Right renal pelvis (tissue), 4 donors: ENCODE measurements at regions not wholly inside any gene's neighbourhood (a gene's known extent, or its start where the extent isn't known, plus 50 kb on each side); places are given as distances from the start of the nearest gene placed in this dataset.
A peak's percentile ranks its signal among the peaks of the same experiment; 100 is the strongest.
"Not testable (repeated sequence)": the region's sequence is repeated elsewhere in the genome, so short reads cannot be mapped to it uniquely, and the experiment has no call there.

Experiments used
- DNase-seq, 4 donors: peaks; one replicate each; pipeline ENCODE4 v3.0.0-alpha.2; 2013; ENCODE audit warnings: low read depth in 4 of 4, low spot score in 3 of 4, missing footprints in 1 of 4

DNA sequence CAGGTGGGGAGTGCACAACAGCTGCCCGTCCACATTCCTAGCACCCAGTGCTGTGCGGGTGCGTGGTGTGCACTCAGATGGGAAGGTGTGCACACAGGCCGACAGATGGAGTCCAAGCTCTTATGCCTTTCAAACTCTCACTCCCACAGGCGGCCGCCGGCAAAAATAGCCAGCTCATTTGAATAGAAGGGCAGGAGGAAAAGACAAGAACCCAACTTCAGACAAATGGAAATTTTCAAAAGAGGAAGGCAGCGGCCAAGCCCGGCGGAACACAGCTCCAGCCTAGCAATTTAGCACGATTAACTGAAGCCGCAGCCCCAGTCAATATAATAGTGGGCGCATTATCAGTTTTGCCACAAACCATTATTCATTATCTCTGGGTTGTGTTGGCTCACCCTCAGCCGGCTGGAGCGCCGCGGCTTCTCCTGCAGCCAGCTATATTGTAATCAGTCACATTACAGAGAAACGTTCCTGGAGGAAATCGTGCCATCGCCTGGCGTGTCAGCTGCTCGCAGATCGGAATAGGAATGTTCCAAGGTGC lies 103.9 kb upstream of the SEC14L1 start:
- DNase-seq, result peak in 3 of 4 donors; percentile 18 to 28 (median 22)

DNA sequence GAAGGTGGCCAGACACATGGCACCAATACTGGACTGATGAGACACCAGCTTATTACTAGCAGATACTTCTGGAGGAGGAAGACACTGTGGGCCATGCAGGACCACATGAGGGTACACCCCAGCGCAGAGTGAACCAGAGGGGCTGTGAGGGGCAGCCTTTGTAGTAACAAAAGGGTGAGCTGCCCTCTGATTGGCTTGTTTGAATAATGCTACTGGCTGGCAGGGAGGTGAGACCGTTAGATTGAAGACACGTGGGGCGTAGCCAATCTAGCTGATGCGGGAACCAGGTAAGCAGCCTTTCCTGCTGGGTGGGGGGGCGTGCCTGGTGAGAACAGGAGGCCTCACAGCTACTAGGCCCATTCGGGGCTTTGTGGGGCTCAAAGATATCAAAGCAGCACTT lies 102.8 kb upstream of the SEC14L1 start:
- DNase-seq, result no peak

DNA sequence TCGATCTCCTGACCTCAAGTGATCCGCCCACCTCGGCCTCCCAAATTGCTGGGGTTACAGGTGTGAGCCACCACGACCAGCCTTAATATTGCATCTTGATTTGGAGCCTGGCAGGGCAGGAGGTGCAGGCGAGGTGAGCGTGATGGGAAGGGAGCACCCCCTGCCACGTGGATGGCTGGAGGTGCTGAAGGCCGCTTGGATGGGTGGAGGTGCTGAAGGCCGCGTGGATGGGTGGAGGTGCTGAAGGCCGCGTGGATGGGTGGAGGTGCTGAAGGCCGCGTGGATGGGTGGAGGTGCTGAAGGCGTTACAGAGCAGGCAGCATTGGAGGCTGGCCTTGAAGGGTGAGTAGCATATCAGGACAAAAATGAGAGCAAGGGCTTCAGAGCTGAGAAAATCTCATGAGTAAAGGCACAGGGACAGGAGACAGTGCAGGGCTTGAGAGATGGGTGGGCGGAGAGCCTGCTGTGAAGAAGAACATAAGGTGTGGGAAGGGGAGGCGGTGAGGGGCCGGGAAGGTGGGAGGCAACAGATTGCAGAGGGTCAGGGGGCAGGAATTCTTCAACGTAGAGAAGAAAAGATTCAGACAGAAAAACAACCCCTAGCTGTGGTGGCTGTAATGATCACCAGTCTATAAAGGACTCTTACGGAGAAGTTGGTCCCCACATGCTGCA lies 101.7 kb upstream of the SEC14L1 start:
- no peak for DNase-seq

DNA sequence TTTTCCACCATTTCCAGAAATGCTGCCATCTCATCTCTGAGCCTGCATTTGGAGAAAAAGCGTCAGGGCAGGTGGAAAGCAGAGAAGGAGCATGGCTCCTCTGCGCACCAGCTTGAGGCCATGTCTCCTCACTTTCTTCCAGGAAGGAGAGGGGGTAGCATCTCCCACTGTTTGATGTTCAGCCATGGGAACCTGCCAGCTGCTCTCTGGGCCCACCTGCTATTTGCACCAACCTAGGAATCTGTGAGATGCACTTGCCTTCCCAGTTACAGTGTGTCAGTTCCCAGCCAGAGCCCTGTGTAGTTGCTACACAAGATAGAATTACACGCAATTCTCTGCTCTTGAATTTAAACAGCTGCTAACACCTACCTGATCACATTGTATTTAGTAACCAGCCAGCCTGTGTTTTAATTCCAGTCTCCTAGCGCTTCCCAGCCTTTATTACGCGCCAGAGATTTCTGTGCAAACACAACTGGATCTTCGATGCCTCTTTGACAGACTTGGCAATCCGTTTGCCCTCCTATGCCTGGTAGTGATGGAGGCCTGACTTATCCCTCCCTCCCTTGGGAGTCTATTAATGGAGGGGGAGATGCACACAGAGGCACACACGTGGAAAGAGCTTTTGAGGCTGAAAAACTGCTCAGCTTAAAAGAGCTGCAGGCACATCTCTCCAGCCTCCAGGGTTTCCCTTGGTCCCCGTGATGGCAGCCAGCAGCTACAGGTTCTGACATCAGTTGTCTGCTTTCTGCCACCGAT lies 98.1 kb upstream of the SEC14L1 start:
- DNase-seq, result no peak

DNA sequence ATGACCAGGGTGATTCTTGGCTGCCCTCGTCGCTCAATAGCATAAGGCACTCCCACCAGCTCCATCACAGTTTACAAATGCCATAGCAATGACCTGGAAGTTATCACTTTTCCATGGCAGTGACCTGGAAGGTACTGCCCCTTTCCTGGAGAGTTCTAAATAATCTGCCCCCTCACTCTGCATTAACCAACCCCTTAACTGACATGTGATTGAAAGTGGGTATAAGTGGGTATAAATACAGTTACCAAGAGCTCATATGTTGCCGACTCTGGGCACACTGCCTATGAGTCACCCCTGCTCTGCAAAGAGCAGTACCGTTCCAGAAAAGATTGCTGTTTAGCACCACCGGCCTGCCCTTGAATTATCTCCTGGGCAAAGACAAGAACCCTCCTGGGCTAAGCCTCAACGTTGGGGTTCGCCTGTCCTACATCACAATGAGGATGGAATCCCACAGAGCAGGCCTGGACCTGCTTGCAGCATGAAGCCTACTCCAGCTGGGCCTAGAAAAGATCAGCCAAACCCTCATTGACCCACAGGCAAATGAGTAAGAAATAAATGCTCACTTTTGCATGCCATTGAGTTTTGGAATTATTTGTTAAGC lies 95.2 kb upstream of the SEC14L1 start:
- DNase-seq, result no peak

DNA sequence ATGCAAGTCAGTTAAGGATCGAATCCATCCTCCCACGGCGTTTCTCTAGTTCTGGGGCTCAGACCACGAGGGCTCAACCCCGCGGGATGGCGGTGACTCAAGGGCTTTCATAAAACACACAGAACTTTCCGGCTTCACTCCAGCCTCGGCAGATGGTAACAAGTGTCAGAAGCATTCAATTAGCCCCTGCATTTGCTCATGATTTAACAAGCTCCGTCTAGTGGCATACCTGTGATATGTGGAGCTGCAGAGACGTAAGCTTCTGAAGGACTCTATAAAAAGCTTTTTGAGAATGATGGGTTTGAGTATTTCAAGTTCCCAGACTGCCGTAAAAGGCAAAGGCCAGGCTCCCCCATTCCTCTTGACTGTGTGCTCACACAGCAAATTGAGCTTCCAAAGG lies 91.3 kb upstream of the SEC14L1 start:
- no peak for DNase-seq

DNA sequence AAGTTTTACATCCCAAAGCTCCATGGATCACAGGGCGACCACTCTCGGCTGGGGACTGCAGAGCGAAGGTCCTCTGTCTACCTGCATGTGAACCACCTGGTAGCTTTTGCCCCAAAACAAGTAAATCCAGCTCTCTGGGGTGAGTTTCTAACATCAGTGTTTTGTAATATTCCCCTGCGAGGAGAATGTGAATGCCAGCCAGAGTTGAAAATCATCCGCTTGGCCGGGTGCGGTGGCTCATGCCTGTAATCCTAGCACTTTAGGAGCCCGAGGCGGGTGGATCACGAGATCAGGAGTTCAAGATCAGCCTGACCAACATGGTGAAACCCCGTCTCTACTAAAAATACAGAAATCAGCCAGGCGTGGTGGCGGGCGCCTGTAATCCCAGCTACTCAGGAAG lies 89.9 kb upstream of the SEC14L1 start:
- not testable (repeated sequence) for DNase-seq

DNA sequence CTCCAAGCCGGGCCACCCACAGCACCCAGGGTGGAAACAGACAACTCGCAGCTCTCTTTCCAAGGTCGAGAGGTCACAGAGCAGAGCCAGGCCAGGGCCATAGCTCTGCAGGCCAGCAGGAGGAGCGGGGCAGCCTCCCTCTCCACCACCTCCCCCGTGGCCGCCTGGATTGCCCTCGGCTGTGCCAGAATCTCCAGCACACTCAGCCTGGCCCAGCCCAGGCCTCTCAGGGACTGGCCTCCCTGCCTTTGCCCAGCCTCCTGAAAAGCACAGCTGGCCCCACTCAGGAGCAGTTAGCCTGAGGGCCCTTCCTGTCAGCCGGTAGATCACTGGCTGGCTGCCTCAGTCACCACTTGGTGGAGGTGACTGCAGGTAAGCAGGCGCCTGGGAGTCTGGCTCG lies 85.8 kb upstream of the SEC14L1 start:
- no peak for DNase-seq

DNA sequence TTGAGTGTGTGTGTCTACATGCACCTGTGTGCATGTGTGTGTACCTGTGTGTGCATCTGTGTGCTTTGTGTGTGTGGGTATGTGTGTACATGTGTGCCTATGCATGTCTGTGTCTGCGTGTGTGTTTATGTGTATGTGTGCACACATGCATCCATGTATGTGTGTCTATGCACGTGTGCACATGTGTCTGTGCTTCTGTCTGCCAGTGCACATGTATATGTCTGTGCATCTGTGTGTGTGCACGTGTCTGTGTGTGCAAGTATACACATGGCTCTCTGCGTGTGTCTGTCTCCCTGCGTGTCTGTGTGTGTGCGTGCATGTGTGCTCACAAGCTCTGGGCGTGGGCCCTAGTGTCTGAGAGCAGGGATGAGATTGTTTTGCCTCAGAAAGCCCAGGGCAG lies 85.3 kb upstream of the SEC14L1 start:
- DNase-seq, result no peak

DNA sequence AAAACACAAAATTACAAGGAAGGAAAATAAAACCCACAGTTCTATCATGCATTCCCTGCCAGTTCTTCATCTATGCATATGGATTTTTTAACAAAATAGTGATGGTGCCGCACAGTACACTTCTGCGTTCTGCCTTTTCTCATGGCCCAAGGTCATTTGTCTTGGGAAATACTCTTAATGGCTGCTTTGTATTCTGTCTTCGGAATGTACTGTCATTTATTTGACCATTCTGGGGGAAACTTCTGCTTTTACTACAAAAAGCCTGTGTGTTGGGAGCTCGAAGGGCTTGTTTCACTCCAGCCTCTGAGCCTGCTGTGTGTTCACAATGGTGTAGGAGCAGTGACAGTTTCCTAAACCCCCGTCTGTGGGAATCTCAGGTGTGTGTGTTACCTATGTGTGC lies 82.8 kb upstream of the SEC14L1 start:
- no peak for DNase-seq

DNA sequence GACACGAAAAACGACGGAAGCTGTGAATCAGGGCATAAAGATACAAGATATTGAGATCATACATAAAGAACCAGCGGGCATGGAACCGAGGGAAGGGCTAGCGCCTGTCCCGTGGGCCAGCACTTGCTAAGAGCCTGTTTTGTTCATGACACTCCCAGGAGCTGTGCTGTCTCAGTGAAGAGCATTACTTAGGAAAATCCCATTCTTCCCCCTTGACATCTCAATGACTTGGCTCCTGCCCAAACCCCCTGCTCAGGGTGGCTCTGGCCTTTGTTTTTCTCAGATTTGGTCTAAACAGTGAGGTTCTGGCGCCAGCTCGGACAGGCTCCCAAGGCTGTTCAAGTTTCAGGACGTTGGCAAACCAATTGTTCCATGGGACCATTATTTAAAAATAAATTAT lies 79.1 kb upstream of the SEC14L1 start:
- no peak for DNase-seq

DNA sequence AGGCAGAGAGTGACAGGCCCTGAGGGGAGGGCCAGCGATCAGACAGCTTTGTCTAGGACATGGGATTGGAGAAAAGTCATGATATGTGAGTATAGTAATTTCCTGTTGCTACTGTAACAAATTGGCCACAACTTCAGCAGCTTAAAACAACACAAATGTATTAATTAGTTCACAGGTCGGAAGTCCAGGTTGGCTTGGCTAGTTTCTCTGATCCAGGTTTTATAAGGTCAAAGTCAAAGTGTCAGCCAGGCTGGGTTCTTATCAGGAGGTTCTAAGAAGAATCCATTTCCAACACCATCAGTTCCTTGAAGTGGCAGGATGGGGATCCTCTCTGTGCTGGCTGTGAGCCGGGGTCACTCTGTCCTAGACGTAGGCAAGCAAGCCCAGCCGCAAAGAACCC lies 76.2 kb upstream of the SEC14L1 start:
- DNase-seq, result no peak

DNA sequence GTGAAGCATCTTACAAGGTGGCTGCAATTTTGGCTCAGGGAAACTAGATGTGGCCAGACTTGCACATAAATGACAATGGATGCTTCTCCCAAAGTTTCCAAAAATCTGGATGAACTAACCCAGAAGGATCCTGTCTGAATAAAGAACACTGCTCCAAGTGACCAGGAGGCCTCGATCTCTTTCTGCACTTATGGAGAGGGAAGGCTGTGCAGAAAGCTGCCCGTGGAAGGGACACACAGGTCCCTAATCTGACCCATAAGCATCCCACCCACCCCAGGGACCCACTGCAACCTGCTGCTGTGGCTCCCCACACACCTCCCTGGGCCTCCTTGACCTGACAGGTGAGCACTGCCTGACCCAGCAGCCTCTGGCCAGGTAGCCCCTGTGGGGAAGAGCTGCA lies 74.6 kb upstream of the SEC14L1 start:
- DNase-seq, result no peak

DNA sequence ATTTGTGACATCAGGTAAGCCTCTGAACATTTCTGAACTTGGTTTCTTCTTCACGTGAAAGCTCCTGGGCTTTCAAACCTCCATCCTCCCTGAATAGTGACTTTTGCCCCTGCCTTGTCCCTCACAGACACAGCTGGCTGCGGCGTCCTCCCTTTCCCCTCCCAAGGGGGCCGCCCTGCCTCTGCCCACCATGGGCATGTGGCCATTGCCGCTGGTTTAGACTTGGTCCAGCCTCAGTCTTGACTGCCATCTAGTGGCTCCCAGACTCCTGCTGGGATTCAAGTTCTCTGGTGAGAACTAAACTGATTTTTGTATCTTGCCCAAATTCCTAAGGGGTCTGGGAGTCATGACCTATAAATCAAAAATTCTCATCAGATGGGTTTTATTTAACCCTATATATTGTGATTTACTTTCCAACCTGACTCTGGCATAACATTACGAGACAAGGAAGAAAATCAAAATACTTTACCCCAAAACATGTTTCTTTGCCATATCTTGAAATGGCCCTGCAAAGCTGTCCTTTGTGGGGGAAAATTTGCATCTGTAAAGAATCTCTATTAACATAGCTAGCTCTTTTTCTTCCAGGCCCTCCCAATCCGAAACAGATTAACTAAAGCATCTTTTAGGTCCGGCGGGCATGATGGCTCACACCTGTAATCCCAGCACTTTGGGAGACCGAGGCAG lies 73.9 kb upstream of the SEC14L1 start:
- peak in 1 of 4 donors; percentile 57 for DNase-seq

DNA sequence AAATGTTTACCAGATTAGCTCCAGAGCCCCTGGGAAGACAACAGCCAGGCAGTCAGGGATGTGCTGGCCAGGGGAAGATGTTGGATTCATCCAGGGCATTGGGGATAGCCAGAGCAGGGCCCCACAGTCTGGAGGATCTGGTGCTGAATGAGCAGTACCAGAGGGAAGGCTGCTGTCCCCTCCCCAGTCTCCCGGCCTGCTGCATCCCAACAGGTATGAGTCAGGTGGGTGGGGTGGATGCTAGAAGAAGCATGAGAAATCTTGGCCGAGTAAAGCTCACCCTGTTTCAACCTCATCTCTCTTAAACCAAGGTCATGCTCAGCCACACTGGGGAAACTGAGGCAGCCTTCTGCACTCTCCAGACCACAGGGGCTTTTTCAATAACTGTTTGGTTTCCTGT lies 71.9 kb upstream of the SEC14L1 start:
- DNase-seq, result no peak

DNA sequence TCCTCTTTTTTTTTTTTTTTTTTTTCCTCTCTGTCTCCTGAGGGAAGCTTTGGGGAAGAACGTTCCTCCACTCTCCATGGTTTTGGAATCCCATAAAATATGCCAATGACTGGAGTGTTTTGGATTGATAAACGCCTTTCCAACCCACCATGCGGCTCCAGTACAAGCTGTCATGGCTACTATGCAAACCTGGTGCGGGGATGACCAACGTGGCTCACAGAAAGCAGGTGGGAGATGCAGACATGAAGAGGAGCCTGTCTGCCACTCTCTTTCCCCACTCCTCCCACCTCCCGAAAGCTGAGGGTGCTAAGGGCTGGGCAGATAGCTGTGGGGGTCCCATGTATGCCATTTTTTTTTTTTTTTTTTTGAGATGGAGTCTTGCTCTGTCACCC lies 69.9 kb upstream of the SEC14L1 start:
- no peak for DNase-seq

DNA sequence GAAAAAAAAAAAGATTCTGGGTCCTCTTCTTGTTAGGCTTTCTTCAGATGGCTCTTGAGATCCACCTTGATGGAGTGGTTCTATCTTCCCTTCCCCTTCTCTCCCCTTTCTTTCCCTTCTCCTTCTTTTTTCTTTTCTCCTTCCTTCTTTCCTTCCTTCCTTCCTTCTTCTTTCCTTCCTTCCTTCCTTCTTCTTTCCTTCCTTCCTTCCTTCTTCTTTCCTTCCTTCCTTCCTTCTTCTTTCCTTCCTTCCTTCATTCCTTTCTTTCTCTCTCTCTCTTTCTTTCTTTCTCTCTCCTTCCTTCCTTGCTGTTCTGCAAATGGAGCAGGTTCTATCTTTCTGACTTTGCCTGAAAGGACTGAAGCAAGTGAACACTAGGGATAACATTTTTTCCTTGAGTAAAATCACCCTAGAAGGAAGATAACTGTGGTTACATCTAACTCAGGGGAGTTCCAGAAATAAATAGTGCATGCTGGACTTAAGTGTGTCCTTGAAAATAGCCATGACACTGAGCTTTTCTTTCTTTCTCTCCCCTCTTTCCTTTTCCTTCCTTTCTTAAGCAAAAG lies 68.8 kb upstream of the SEC14L1 start:
- no peak for DNase-seq

DNA sequence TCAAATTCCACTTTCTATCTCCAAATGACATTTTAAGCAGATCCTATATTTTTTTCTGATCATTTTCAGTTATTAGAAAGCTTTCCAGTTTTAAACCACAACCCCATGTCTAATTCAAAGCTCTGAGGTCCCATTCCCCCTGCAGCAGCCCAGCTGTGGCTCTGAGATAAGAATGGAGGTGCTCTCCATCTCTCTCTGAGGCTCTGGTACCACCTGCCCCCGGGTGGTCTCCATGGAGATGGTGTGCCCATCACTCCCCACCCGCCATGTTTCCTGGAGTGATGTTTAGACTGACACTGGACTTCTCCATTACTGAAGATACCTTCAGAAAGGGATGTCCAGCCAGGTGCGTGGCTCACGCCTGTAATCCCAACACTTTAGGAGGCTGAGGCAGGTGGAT lies 68.1 kb upstream of the SEC14L1 start:
- DNase-seq, result no peak

DNA sequence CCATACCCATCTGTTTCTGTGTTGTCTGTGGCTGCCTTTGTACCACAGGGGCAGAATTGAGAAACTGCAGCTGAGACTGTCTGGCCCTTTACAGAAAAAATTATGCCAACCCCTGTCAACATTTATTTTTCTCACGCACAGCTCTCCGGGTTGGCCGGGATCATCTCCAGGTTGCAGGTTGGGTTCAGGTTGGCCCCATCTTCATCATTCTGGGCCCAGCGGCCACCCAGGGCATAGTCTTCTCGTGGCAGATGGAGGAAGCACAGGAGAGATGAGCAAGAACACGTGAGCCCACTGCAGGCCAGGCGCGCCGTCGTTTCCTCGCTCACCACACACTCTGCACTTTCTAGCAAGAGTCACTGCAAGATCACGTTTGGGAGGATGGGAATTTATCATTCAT lies 66.1 kb upstream of the SEC14L1 start:
- DNase-seq, result no peak

DNA sequence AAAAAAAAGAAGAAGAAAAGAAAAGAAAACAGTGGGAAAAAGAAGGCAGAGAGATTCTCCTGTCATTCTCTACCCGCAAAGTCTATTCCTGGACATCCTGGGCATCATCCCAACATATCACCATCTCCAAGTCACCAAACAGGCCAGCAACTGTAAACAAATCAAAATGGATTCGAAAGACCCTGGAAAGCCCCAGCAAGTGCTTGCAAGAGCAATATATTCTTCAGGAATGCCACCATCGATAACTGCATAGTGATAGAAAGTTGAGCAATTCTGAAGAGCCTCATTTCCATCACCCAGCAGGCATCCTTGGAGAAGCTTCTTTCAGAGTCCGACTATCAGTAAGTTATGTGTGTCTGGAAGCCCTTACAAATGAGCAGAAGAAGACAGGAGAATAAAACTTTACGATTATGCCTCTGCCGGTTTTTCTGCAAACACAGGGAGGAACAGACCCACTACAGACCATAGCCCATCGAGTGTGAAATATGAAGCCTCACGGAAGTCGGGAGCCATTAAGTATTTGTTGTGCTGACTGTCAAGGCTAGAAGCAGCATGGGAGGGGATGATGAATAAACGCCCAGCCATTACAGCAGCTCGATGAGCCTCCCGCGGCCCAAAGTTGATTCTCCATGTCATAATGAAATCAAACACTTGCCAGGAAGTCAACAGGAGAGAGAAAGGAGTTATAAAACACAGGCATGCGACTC lies 64.5 kb upstream of the SEC14L1 start:
- DNase-seq, result no peak
